AG09309 (cell line): ENCODE measurements at regions not wholly inside any gene's neighbourhood (a gene's known extent, or its start where the extent isn't known, plus 50 kb on each side); places are given as distances from the start of the nearest gene placed in this dataset.

ENCODE experiments used
- DNase-seq: peaks from one replicate; pipeline ENCODE4 v3.0.0-alpha.2; 2010; ENCODE audit warnings: low read depth
- H3K4me3 ChIP-seq: 2 replicates; pipeline ENCODE4 v1.5.1; 2011; ENCODE audit warnings: mild to moderate bottlenecking, low read depth, low read length, moderate library complexity; ENCODE audit not compliant: control insufficient read depth
- CTCF ChIP-seq: IDR thresholded peaks from 2 replicates; pipeline ENCODE4 v1.5.1; 2011; ENCODE audit warnings: mild to moderate bottlenecking, low read depth, low read length, inconsistent platforms; ENCODE audit not compliant: insufficient read depth, control insufficient read depth; ENCODE audit errors: missing control alignments

GRCh38 chr6:144601221-144601620, 316.1 kb downstream of the UTRN start:
- TF ChIP-seq CTCF, result no peak
- no peak for DNase-seq
- no peak overlapping the region for H3K4me3 ChIP-seq

- no peak overlapping the region for H3K4me3 ChIP-seq
- DNase-seq, result no peak
- TF ChIP-seq CTCF, result no peak
Observed at GRCh38 chr6:144602523-144603180, 317.5 kb downstream of the UTRN start.

- DNase-seq, result no peak
- TF ChIP-seq CTCF, result no peak
- H3K4me3 ChIP-seq, result no peak overlapping the region
Observed at GRCh38 chr6:144606083-144606482, 320.9 kb downstream of the UTRN start.

GRCh38 chr6:144607998-144608735, 323.0 kb downstream of the UTRN start:
- no peak for DNase-seq
- H3K4me3 ChIP-seq, result no peak overlapping the region
- TF ChIP-seq CTCF, result no peak

GRCh38 chr6:144612811-144613210, 327.7 kb downstream of the UTRN start:
- H3K4me3 ChIP-seq, result no peak overlapping the region
- TF ChIP-seq CTCF, result no peak

GRCh38 chr6:144613859-144614258, 328.7 kb downstream of the UTRN start:
- no peak for DNase-seq
- no peak overlapping the region for H3K4me3 ChIP-seq
- TF ChIP-seq CTCF, result no peak

More at GRCh38 chr6:144612811-144613210, 327.7 kb downstream of the UTRN start:
- DNase-seq, result no peak
